ENCODE measurements at regions not wholly inside any gene's neighbourhood (a gene's known extent, or its start where the extent isn't known, plus 50 kb on each side); places are given as distances from the start of the nearest gene placed in this dataset.

DNA sequence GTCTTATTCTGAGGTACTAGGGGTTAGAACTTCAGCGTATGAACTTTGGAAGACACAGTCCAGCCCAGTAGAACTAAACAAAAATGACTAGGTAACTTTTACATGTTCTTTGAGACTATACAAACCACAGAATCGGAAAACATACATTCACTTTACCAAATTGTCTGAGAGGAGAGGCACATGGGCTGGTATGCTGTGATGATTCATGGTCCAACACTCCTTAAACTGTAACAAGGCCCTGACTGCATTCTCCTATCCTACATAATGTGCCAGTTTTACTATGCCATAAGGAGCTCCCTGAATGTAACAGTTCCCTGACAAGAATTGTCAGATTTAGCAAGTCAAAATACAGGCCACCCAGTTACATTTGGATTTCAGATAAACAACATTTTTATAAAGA lies 640.0 kb downstream of the RAB28 start:
- no peaks in the 10 kb centered on the region for H4K20me1 ChIP-seq (ENCODE audit: insufficient read depth)
- H3K4me3 ChIP-seq (ENCODE audit: low read depth in 2 of 2, low read length in 1 of 2): no peak overlapping the region
- H3K9me3 ChIP-seq: no peaks in the 10 kb centered on the region
- no peaks in the 10 kb centered on the region for H3K4me1 ChIP-seq (ENCODE audit: control insufficient read depth in 1 of 2, insufficient read depth in 2 of 2, low read depth in 1 of 2, low read length in 1 of 2)
- no peak overlapping the region for H2AFZ ChIP-seq (ENCODE audit: low read depth)
- no peaks in the 10 kb centered on the region for H3K36me3 ChIP-seq (replicated peaks in 1 of 2; ENCODE audit: control insufficient read depth in 1 of 2, insufficient read depth in 2 of 2, low read length in 1 of 2)
- no peaks in the 10 kb centered on the region for H3K27me3 ChIP-seq (ENCODE audit: insufficient read depth)
- no peak overlapping the region for H3K27ac ChIP-seq (ENCODE audit: low read depth in 2 of 2, low read length in 1 of 2)
- H3K9ac ChIP-seq: no peak overlapping the region
- no peaks in the 10 kb centered on the region for H3F3A ChIP-seq (replicated peaks; ENCODE audit: insufficient read depth)
- H3K4me2 ChIP-seq: no peak overlapping the region
- WGBS (ENCODE audit: low lambda C conversion rate): 19% methylated on average over 2 of the region's 2 CpGs
- no peaks in the 10 kb centered on the region for H3K79me2 ChIP-seq (ENCODE audit: insufficient read depth)
- CTCF ChIA-PET: interaction anchor here (1.6 to 2.4 kb wide), 2 partner anchors 9 to 700 kb away, joined by 8 to 10 read pairs; partner anchors contain the start of gene NKX3-2
- DNase-seq: no peak
- no peaks in the 10 kb centered on the region for H3K9me2 ChIP-seq
- TF ChIP-seq, protein P1, sequence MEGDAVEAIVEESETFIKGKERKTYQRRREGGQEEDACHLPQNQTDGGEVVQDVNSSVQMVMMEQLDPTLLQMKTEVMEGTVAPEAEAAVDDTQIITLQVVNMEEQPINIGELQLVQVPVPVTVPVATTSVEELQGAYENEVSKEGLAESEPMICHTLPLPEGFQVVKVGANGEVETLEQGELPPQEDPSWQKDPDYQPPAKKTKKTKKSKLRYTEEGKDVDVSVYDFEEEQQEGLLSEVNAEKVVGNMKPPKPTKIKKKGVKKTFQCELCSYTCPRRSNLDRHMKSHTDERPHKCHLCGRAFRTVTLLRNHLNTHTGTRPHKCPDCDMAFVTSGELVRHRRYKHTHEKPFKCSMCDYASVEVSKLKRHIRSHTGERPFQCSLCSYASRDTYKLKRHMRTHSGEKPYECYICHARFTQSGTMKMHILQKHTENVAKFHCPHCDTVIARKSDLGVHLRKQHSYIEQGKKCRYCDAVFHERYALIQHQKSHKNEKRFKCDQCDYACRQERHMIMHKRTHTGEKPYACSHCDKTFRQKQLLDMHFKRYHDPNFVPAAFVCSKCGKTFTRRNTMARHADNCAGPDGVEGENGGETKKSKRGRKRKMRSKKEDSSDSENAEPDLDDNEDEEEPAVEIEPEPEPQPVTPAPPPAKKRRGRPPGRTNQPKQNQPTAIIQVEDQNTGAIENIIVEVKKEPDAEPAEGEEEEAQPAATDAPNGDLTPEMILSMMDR (IDR thresholded peaks at IDR 0.05): no peak
- TF ChIP-seq ELF1 (IDR thresholded peaks at IDR 0.05): no peak
- no peak for TF ChIP-seq NFIC (IDR thresholded peaks at IDR 0.05; ENCODE audit: borderline replicate concordance)
- TF ChIP-seq MXI1 (IDR thresholded peaks at IDR 0.05; ENCODE audit: low read depth, low read length): no peak
- no peak for TF ChIP-seq NRF1 (IDR thresholded peaks at IDR 0.05; ENCODE audit: low read depth, low read length)
- POLR2A ChIA-PET: no interaction called here

DNA sequence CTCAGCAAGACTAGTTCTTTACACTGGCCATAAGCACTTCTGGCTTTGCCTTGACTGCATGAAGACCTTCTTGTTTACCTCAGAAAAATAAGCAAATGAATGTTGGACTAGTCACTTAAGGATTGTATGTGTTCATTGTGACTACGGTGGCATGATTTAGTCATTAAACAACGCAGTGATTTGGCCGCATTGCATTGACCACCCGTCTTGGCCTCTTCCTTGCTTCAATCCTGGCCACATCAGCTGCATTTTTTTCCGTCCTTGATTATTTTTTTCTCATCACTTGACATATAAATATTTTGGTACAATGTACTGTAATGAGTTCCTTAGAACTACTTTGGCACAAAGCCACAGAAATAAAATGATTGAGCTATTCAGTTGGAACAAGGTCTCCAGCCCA lies 656.2 kb downstream of the RAB28 start:
- no peak overlapping the region for H3K9ac ChIP-seq
- H3K4me1 ChIP-seq (ENCODE audit: control insufficient read depth in 1 of 2, insufficient read depth in 2 of 2, low read depth in 1 of 2, low read length in 1 of 2): no peaks in the 10 kb centered on the region
- no peaks in the 10 kb centered on the region for H4K20me1 ChIP-seq (ENCODE audit: insufficient read depth)
- H3K27ac ChIP-seq (ENCODE audit: low read depth in 2 of 2, low read length in 1 of 2): no peak overlapping the region
- 21% methylated on average over 5 of the region's 5 CpGs for WGBS (ENCODE audit: low lambda C conversion rate)
- no peaks in the 10 kb centered on the region for H3F3A ChIP-seq (replicated peaks; ENCODE audit: insufficient read depth)
- H3K9me2 ChIP-seq: no peaks in the 10 kb centered on the region
- H2AFZ ChIP-seq (ENCODE audit: low read depth): no peak overlapping the region
- no peaks in the 10 kb centered on the region for H3K9me3 ChIP-seq
- TF ChIP-seq GATA2 (CRISPR knock-in tag; IDR thresholded peaks at IDR 0.05) (no peak), FOSL2 (IDR thresholded peaks at IDR 0.05; ENCODE audit: borderline replicate concordance, low read depth) (no peak), POLR2AphosphoS5 (IDR thresholded peaks at IDR 0.05; ENCODE audit: low read depth, low read length) (no peak), ELF1 (IDR thresholded peaks at IDR 0.05) (no peak), NFIC (IDR thresholded peaks at IDR 0.05; ENCODE audit: borderline replicate concordance) (no peak)
- TF ChIP-seq, protein P2, sequence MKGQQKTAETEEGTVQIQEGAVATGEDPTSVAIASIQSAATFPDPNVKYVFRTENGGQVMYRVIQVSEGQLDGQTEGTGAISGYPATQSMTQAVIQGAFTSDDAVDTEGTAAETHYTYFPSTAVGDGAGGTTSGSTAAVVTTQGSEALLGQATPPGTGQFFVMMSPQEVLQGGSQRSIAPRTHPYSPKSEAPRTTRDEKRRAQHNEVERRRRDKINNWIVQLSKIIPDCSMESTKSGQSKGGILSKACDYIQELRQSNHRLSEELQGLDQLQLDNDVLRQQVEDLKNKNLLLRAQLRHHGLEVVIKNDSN (IDR thresholded peaks at IDR 0.05; ENCODE audit: borderline replicate concordance, low read depth): no peak
- TF ChIP-seq, protein P3, sequence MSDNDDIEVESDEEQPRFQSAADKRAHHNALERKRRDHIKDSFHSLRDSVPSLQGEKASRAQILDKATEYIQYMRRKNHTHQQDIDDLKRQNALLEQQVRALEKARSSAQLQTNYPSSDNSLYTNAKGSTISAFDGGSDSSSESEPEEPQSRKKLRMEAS (IDR thresholded peaks at IDR 0.05; ENCODE audit: low read depth): no peak
- TF ChIP-seq, protein P4, sequence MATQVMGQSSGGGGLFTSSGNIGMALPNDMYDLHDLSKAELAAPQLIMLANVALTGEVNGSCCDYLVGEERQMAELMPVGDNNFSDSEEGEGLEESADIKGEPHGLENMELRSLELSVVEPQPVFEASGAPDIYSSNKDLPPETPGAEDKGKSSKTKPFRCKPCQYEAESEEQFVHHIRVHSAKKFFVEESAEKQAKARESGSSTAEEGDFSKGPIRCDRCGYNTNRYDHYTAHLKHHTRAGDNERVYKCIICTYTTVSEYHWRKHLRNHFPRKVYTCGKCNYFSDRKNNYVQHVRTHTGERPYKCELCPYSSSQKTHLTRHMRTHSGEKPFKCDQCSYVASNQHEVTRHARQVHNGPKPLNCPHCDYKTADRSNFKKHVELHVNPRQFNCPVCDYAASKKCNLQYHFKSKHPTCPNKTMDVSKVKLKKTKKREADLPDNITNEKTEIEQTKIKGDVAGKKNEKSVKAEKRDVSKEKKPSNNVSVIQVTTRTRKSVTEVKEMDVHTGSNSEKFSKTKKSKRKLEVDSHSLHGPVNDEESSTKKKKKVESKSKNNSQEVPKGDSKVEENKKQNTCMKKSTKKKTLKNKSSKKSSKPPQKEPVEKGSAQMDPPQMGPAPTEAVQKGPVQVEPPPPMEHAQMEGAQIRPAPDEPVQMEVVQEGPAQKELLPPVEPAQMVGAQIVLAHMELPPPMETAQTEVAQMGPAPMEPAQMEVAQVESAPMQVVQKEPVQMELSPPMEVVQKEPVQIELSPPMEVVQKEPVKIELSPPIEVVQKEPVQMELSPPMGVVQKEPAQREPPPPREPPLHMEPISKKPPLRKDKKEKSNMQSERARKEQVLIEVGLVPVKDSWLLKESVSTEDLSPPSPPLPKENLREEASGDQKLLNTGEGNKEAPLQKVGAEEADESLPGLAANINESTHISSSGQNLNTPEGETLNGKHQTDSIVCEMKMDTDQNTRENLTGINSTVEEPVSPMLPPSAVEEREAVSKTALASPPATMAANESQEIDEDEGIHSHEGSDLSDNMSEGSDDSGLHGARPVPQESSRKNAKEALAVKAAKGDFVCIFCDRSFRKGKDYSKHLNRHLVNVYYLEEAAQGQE (IDR thresholded peaks at IDR 0.05; ENCODE audit: low read depth, low read length): no peak
- H3K27me3 ChIP-seq (ENCODE audit: insufficient read depth): no peaks in the 10 kb centered on the region
- no peak overlapping the region for H3K4me2 ChIP-seq
- CTCF ChIA-PET: interaction anchor here (1.2 to 2.4 kb wide), 3 partner anchors 11 to 25 kb away, joined by 3 to 5 read pairs (median 3); no protein-coding TSS in a partner anchor
- POLR2A ChIA-PET: no interaction called here
- no peaks in the 10 kb centered on the region for H3K36me3 ChIP-seq (replicated peaks in 1 of 2; ENCODE audit: control insufficient read depth in 1 of 2, insufficient read depth in 2 of 2, low read length in 1 of 2)
- no peak overlapping the region for H3K4me3 ChIP-seq (ENCODE audit: low read depth in 2 of 2, low read length in 1 of 2)
- no peak for DNase-seq
- no peaks in the 10 kb centered on the region for H3K79me2 ChIP-seq (ENCODE audit: insufficient read depth)
